Activated CD8-positive, alpha-beta T cell treated with anti-CD3 and anti-CD28 coated beads for 36 hours (primary cell): ENCODE measurements at regions not wholly inside any gene's neighbourhood (a gene's known extent, or its start where the extent isn't known, plus 50 kb on each side); places are given as distances from the start of the nearest gene placed in this dataset.

Experiments used
- ATAC-seq: fragments of 200-7000 bp; cut with Tn5 transposase; one replicate; pipeline ENCODE4 v1.10.0; 2021; ENCODE audit warnings: mild to moderate bottlenecking, moderate library complexity
- CTCF ChIA-PET: fragments of 350-600 bp; sonication (Branson Sonifier 250); formaldehyde crosslinking; loops from one replicate; lab custom pipeline; 2021; ENCODE audit warnings: antibody characterized with exemption; lab: Charles Lee
- POLR2A ChIA-PET: fragments of 350-600 bp; sonication (Branson Sonifier 250); formaldehyde crosslinking; loops from one replicate; lab custom pipeline; 2021; ENCODE audit warnings: antibody characterized with exemption; lab: Charles Lee
- DNase-seq: peaks from one replicate; pipeline ENCODE4 v3.0.0-alpha.2; 2020
- H3K27ac Mint-ChIP-seq: one replicate; pipeline ENCODE4 v1.8.0; 2021; ENCODE audit warnings: mild to moderate bottlenecking, mixed read lengths
- H3K27me3 Mint-ChIP-seq: one replicate; pipeline ENCODE4 v1.8.0; 2021; ENCODE audit warnings: mixed read lengths
- H3K36me3 Mint-ChIP-seq: one replicate; pipeline ENCODE4 v1.8.0; 2021; ENCODE audit warnings: low read depth, mixed read lengths
- H3K4me1 Mint-ChIP-seq: one replicate; pipeline ENCODE4 v1.8.0; 2021; ENCODE audit warnings: low read depth, mixed read lengths
- H3K4me3 Mint-ChIP-seq: one replicate; pipeline ENCODE4 v1.8.0; 2021; ENCODE audit warnings: mild to moderate bottlenecking, moderate library complexity, mixed read lengths
- H3K9me3 Mint-ChIP-seq: one replicate; pipeline ENCODE4 v1.8.0; 2021; ENCODE audit warnings: mixed read lengths
- intact Hi-C: fragments of 100-400 bp; cut with micrococcal nuclease; formaldehyde crosslinking; loops from one replicate; pipeline ENCODE4 v1.10.0; 2022
- TF ChIP-seq, protein P1 (sequence below): fragments of 200-600 bp; IDR thresholded peaks from one replicate; pipeline ENCODE4 v1.8.0; 2022; ENCODE audit warnings: antibody characterized with exemption, mild to moderate bottlenecking

DNA sequence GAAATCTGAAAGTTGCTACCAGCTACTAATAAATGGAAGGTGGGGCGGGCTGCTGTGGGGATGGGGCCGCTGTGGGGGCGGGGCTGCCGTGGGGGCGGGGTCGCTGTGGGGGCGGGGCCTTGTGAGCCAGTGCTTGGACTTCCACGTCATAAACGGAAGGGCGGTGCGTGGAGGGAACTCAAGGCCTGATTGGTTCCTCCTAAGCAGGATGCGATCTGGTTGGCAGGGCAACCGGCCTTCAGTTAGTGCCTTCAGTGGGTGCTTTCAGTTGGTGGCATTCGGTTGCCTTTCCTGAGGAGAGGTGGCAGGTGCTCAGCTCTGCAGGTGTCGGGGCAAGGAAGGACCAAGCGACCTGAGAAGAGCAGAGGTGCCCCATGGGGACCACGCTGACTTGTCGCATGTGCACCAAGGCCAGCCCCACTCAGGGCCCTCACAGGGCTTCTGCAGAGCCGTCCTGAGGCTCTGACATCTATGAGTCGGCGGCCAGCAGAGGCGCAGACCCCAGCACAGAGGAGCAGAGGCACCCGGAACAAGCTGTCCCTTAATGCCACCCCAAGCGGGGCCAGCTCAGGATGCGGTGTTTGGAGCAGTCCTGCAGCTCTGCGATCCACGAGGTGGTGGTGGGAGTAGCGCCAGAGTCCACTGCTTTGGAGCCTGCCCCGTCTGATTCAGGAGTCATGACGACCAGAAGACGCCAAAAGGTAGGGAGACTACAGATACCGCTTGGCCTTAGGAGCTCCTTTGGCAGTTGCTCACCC is 54.4 kb upstream of the PDSS1 start:
- TF ChIP-seq, protein P1, sequence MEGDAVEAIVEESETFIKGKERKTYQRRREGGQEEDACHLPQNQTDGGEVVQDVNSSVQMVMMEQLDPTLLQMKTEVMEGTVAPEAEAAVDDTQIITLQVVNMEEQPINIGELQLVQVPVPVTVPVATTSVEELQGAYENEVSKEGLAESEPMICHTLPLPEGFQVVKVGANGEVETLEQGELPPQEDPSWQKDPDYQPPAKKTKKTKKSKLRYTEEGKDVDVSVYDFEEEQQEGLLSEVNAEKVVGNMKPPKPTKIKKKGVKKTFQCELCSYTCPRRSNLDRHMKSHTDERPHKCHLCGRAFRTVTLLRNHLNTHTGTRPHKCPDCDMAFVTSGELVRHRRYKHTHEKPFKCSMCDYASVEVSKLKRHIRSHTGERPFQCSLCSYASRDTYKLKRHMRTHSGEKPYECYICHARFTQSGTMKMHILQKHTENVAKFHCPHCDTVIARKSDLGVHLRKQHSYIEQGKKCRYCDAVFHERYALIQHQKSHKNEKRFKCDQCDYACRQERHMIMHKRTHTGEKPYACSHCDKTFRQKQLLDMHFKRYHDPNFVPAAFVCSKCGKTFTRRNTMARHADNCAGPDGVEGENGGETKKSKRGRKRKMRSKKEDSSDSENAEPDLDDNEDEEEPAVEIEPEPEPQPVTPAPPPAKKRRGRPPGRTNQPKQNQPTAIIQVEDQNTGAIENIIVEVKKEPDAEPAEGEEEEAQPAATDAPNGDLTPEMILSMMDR = no peak
- Mint-ChIP-seq H3K27me3 (no peaks in the 10 kb centered on the region), H3K27ac (no peak overlapping the region), H3K4me1 (peaks cover 2% of the 10 kb centered on the region), H3K9me3 (no peaks in the 10 kb centered on the region), H3K4me3 (no peak overlapping the region), H3K36me3 (no peaks in the 10 kb centered on the region)
- ATAC-seq (no peak), DNase-seq (no peak)
- POLR2A ChIA-PET = no interaction called here
- intact Hi-C loops = no loop called here
- CTCF ChIA-PET = interaction anchor here (1.0 to 1.1 kb wide), 2 partner anchors 30 to 83 kb away, joined by 3 read pairs; no protein-coding TSS in a partner anchor

DNA sequence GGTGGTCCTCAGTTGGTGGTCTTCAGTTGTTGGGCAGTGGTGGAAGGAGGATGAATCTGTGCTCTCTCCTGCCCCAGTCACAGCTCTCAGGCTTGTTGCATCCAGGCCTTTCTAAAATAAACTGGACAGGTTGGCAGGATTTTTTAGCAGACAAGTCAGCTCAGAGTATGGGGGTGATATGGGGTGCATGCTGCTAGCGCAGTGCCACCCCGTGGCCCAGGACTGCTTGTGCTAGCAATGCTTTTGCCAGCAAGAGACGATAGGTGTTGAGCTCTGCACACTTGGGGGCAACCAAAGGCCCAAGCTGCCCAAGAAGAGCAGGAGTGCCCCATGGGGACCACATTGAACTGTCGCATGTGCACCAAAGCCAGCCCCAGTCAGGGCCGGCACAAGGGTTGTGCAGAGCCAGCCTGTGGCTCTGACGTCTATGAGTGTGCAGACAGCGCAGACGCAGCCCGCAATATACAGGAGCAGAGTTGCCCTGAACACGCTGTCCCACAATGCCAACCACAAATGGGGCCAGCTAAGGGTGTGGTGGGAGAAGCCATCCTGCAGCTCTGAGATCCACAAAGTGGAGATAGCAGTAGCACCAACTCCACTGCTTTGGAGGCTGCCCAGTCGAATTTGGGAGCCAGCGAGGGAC is 49.8 kb upstream of the PDSS1 start:
- TF ChIP-seq, protein P1 = no peak
- H3K27ac Mint-ChIP-seq = no peak overlapping the region
- no peak overlapping the region for H3K4me3 Mint-ChIP-seq
- H3K4me1 Mint-ChIP-seq = no peaks in the 10 kb centered on the region
- no peak for ATAC-seq
- H3K36me3 Mint-ChIP-seq = no peaks in the 10 kb centered on the region
- no peaks in the 10 kb centered on the region for H3K27me3 Mint-ChIP-seq
- ChIA-PET CTCF (no interaction called here), POLR2A (no interaction called here)
- no peak for DNase-seq
- no peaks in the 10 kb centered on the region for H3K9me3 Mint-ChIP-seq
- intact Hi-C loops = no loop called here
